GM12878 (cell line): ENCODE measurements at regions not wholly inside any gene's neighbourhood (a gene's known extent, or its start where the extent isn't known, plus 50 kb on each side); places are given as distances from the start of the nearest gene placed in this dataset.

ENCODE experiments used
- ATAC-seq: fragments of 200-7000 bp; cut with Tn5 transposase; 3 replicates; pipeline ENCODE4 v1.9.1; 2020; ENCODE audit warnings: mild to moderate bottlenecking, moderate library complexity
- BruUV-seq: library from RNA; stranded (reverse); fragments of 400-500 nt; replicated peaks from 2 replicates; lab custom pipeline; 2021; lab: Mats Ljungman, UMichigan
- CTCF ChIA-PET: fragments of 300-600 bp; sonication (Branson Sonifier 250); formaldehyde crosslinking; extraction: SDS; loops from one replicate; lab custom pipeline; 2021; ENCODE audit warnings: inconsistent platforms; lab: Yijun Ruan, JAX
- POLR2A ChIA-PET: fragments of 350-600 bp; formaldehyde crosslinking; extraction: SDS; loops from one replicate; lab custom pipeline; 2021; ENCODE audit warnings: inconsistent platforms; lab: Charles Lee
- RAD21 ChIA-PET: fragments of 300-600 bp; sonication (Branson Sonifier 250); formaldehyde crosslinking; loops from one replicate; lab custom pipeline; 2023; ENCODE audit warnings: antibody characterized with exemption; ENCODE audit not compliant: unreplicated experiment; lab: Charles Lee
- SMC1A ChIA-PET: fragments of 300-600 bp; sonication (Branson Sonifier 250); formaldehyde crosslinking; loops from one replicate; lab custom pipeline; 2023; ENCODE audit not compliant: unreplicated experiment, uncharacterized antibody; lab: Charles Lee
- DNase-seq: peaks from one replicate; pipeline ENCODE4 v3.0.0-alpha.2; 2011; ENCODE audit warnings: low read depth, low spot score
- FAIRE-seq: peaks from 3 replicates; lab custom pipeline; 2011; peaks lifted over from hg19 to GRCh38; lab: Jason Lieb, UNC
- H2AFZ ChIP-seq: 2 replicates; pipeline ENCODE4 v1.6.0; 2011; ENCODE audit warnings: low read depth, low read length, control low read depth; ENCODE audit not compliant: control insufficient read depth
- H3K27ac ChIP-seq: 2 replicates; pipeline ENCODE4 v1.5.1; 2011; ENCODE audit warnings: control low read depth; ENCODE audit not compliant: control insufficient read depth, insufficient read depth
- H3K27me3 ChIP-seq, 2 experiments: replicated peaks in 1 of 2; 2 replicates each; pipeline versions ENCODE4 v1.6.0 to v1.6.1; 2011; ENCODE audit warnings: low read length in 1 of 2; ENCODE audit not compliant: control insufficient read depth in 2 of 2, insufficient read depth in 2 of 2
- H3K36me3 ChIP-seq, 2 experiments: 2 replicates each; pipeline ENCODE4 v1.5.1; 2011; ENCODE audit warnings: low read length in 1 of 2; ENCODE audit not compliant: control insufficient read depth in 2 of 2, insufficient read depth in 2 of 2
- H3K4me1 ChIP-seq: 2 replicates; pipeline ENCODE4 v1.6.1; 2011; ENCODE audit warnings: mild to moderate bottlenecking, low read length, moderate library complexity, mixed read lengths; ENCODE audit not compliant: control insufficient read depth, insufficient read depth
- H3K4me2 ChIP-seq: 2 replicates; pipeline ENCODE4 v1.6.0; 2011; ENCODE audit warnings: control low read depth; ENCODE audit not compliant: control insufficient read depth, insufficient read depth
- H3K4me3 ChIP-seq: fragments of 200-600 bp; sonication (generic); 2 replicates; pipeline ENCODE4 v1.5.1; 2016
- H3K79me2 ChIP-seq: 2 replicates; pipeline ENCODE4 v1.6.0; 2011; ENCODE audit warnings: low read length; ENCODE audit not compliant: control insufficient read depth, insufficient read depth
- H3K9ac ChIP-seq: 2 replicates; pipeline ENCODE4 v1.8.0; 2011; ENCODE audit warnings: low read length, control low read depth, mixed read lengths; ENCODE audit not compliant: control insufficient read depth, insufficient read depth
- H3K9me3 ChIP-seq: replicated peaks from 3 replicates; pipeline ENCODE4 v1.5.1; 2011; ENCODE audit warnings: mild to moderate bottlenecking, low read length; ENCODE audit not compliant: control insufficient read depth, insufficient read depth
- H4K20me1 ChIP-seq: 2 replicates; pipeline ENCODE4 v1.6.0; 2011; ENCODE audit not compliant: control insufficient read depth, insufficient read depth
- CEBPB ChIP-seq, 2 experiments: fragments of 150-350 bp in 1 of 2; IDR thresholded peaks; 2 replicates each; pipeline ENCODE4 v1.6.1; 2012 to 2014; ENCODE audit warnings: low read depth in 2 of 2, low read length in 2 of 2, borderline replicate concordance in 1 of 2, inconsistent platforms in 1 of 2
- CREM ChIP-seq: IDR thresholded peaks from 2 replicates; pipeline ENCODE4 v1.6.1; 2014; ENCODE audit warnings: antibody characterized with exemption, low read depth
- RELA ChIP-seq: fragments of 450-650 bp; IDR thresholded peaks from 2 replicates; pipeline ENCODE4 v1.8.0; 2014; ENCODE audit warnings: borderline replicate concordance; ENCODE audit not compliant: partially characterized antibody
- ZNF24 ChIP-seq: fragments of 450-650 bp; IDR thresholded peaks from 2 replicates; pipeline ENCODE4 v1.6.1; 2017; ENCODE audit warnings: antibody characterized with exemption, mild to moderate bottlenecking
- WGBS: methylation state at CpG from one replicate; pipeline ENCODE4 v1.1.6; 2016; ENCODE audit warnings: low lambda C conversion rate; ENCODE audit not compliant: insufficient replicate concordance, insufficient coverage; ENCODE audit errors: missing lambda C conversion rate; 5-methylcytosine and 5-hydroxymethylcytosine counted together
- in situ Hi-C: fragments of 300-500 bp; cut with MboI; formaldehyde crosslinking; loops from 9 replicates; pipeline ENCODE4 v1.14.3; 2018; ENCODE audit warnings: mixed read lengths
- intact Hi-C: fragments of 100-400 bp; cut with micrococcal nuclease; formaldehyde crosslinking; loops from one replicate; pipeline ENCODE4 v1.14.2; 2022; ENCODE audit not compliant: unreplicated experiment
- TF ChIP-seq, protein P1 (sequence below): IDR thresholded peaks from 2 replicates; pipeline ENCODE4 v1.6.1; 2011; ENCODE audit warnings: mild to moderate bottlenecking, low read depth, low read length, moderate library complexity; ENCODE audit not compliant: insufficient replicate concordance
- TF ChIP-seq, protein P2 (sequence below): fragments of 450-650 bp; IDR thresholded peaks from 2 replicates; pipeline ENCODE4 v1.6.1; 2017; ENCODE audit warnings: mild to moderate bottlenecking

DNA sequence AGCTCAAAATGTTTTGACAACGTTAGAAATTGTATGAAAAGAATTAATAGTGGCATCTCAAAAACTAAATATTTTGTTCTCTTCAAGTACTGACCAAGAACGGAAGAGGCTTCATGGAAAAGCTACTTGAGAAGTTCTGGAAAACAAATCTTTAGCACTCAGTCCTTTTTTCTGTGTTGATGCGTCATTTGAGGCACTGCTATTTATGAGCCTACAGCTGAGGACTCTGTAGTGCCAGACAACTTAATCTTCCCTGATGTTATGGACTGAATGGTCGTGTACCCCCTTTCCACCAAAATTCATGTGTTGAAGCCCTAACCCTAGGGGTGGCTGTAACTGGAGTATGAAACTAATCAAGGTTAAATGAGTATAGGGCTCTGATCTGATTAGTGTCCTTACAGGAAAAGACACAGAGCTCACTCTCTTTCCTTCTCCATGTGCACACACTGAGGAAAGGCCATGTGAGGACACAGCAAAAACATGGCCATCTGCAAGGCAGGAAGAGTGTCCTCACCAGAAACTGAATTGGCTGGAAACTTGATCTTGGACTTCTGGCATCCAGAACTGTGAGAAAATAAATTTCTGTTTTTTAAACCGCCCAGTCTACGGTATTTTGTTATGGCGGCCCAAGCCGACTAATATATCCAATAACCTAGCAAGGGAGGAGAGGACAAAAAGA, 337.0 kb upstream of the CLEC14A start:
- BruUV-seq, result no TSS peak
- FAIRE-seq (no peak), ATAC-seq (no peak), DNase-seq (no peak)
- WGBS, result 36% methylated on average over 8 of the region's 8 CpGs
- Histone ChIP-seq H3K27me3 (no peaks in the 10 kb centered on the region), H3K4me2 (no peak overlapping the region), H4K20me1 (no peaks in the 10 kb centered on the region), H3K79me2 (no peaks in the 10 kb centered on the region), H3K27ac (no peak overlapping the region), H3K9me3 (no peaks in the 10 kb centered on the region), H3K9ac (no peak overlapping the region), H3K36me3 (no peaks in the 10 kb centered on the region), H3K4me1 (no peaks in the 10 kb centered on the region), H2AFZ (no peak overlapping the region), H3K4me3 (no peak overlapping the region)
- in situ Hi-C loops (no loop called here), intact Hi-C loops (no loop called here)
- TF ChIP-seq ZNF24 (no peak), CEBPB (IDR thresholded peaks at IDR 0.05; ENCODE audit: borderline replicate concordance in 1 of 2, low read depth in 2 of 2, low read length in 2 of 2) (no peak), RELA (no peak), CREM (no peak)
- TF ChIP-seq, protein P1, sequence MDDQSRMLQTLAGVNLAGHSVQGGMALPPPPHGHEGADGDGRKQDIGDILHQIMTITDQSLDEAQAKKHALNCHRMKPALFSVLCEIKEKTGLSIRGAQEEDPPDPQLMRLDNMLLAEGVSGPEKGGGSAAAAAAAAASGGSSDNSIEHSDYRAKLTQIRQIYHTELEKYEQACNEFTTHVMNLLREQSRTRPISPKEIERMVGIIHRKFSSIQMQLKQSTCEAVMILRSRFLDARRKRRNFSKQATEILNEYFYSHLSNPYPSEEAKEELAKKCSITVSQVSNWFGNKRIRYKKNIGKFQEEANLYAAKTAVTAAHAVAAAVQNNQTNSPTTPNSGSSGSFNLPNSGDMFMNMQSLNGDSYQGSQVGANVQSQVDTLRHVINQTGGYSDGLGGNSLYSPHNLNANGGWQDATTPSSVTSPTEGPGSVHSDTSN, result no peak
- TF ChIP-seq, protein P2, sequence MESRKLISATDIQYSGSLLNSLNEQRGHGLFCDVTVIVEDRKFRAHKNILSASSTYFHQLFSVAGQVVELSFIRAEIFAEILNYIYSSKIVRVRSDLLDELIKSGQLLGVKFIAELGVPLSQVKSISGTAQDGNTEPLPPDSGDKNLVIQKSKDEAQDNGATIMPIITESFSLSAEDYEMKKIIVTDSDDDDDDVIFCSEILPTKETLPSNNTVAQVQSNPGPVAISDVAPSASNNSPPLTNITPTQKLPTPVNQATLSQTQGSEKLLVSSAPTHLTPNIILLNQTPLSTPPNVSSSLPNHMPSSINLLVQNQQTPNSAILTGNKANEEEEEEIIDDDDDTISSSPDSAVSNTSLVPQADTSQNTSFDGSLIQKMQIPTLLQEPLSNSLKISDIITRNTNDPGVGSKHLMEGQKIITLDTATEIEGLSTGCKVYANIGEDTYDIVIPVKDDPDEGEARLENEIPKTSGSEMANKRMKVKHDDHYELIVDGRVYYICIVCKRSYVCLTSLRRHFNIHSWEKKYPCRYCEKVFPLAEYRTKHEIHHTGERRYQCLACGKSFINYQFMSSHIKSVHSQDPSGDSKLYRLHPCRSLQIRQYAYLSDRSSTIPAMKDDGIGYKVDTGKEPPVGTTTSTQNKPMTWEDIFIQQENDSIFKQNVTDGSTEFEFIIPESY, result no peak
- ChIA-PET CTCF (interaction anchor here (0.6 kb wide), 1 partner anchor 17 kb away, joined by 3 read pairs; no protein-coding TSS in a partner anchor), SMC1A (no interaction called here), RAD21 (no interaction called here), POLR2A (no interaction called here)
